Loucy (cell line): ENCODE measurements at regions not wholly inside any gene's neighbourhood (a gene's known extent, or its start where the extent isn't known, plus 50 kb on each side); places are given as distances from the start of the nearest gene placed in this dataset.

ENCODE experiments used
- H2AFZ ChIP-seq: fragments of 200-600 bp; sonication (generic); 2 replicates; pipeline ENCODE4 v1.6.0; 2016; ENCODE audit warnings: antibody characterized with exemption, mild to moderate bottlenecking, low read length, moderate library complexity
- H3F3A ChIP-seq: fragments of 200-600 bp; 2 replicates; pipeline ENCODE4 v1.6.0; 2016; ENCODE audit warnings: antibody characterized with exemption, low read depth, mild to moderate bottlenecking
- H3K27me3 ChIP-seq: fragments of 200-600 bp; sonication (generic); 2 replicates; pipeline ENCODE4 v1.6.1; 2014; ENCODE audit warnings: low read length, mild to moderate bottlenecking; ENCODE audit not compliant: insufficient read depth, poor library complexity, severe bottlenecking
- H3K36me3 ChIP-seq: fragments of 200-600 bp; sonication (generic); 2 replicates; pipeline ENCODE4 v1.6.1; 2016; ENCODE audit warnings: low read length; ENCODE audit not compliant: insufficient read depth
- H3K4me1 ChIP-seq: fragments of 200-600 bp; sonication (generic); 2 replicates; pipeline ENCODE4 v1.5.1; 2014; ENCODE audit warnings: low read length, mild to moderate bottlenecking; ENCODE audit not compliant: insufficient read depth, poor library complexity, severe bottlenecking
- H3K4me2 ChIP-seq: fragments of 200-600 bp; sonication (generic); 2 replicates; pipeline ENCODE4 v1.6.0; 2014; ENCODE audit warnings: antibody characterized with exemption, low read length, low read depth, mild to moderate bottlenecking; ENCODE audit not compliant: poor library complexity, severe bottlenecking
- H3K4me3 ChIP-seq: fragments of 200-600 bp; sonication (generic); 2 replicates; pipeline ENCODE4 v1.5.1; 2014; ENCODE audit warnings: low read length, mild to moderate bottlenecking, mixed read lengths; ENCODE audit not compliant: poor library complexity, severe bottlenecking
- H3K79me2 ChIP-seq: fragments of 200-600 bp; sonication (generic); 2 replicates; pipeline ENCODE4 v1.6.1; 2014; ENCODE audit warnings: low read length; ENCODE audit not compliant: insufficient read depth
- H3K9ac ChIP-seq: fragments of 200-600 bp; sonication (generic); 2 replicates; pipeline ENCODE4 v1.6.0; 2014; ENCODE audit warnings: mild to moderate bottlenecking, low read depth, low read length, moderate library complexity; ENCODE audit not compliant: poor library complexity, severe bottlenecking
- H3K9me2 ChIP-seq: fragments of 200-600 bp; sonication (generic); replicated peaks from 2 replicates; pipeline ENCODE4 v1.6.1; 2016; ENCODE audit warnings: low read depth, low read length, mixed read lengths
- H3K9me3 ChIP-seq: fragments of 200-600 bp; sonication (generic); 2 replicates; pipeline ENCODE4 v1.6.1; 2014; ENCODE audit warnings: mild to moderate bottlenecking, antibody characterized with exemption, low read length, low read depth; ENCODE audit not compliant: insufficient read depth
- H4K20me1 ChIP-seq: fragments of 200-600 bp; sonication (generic); 2 replicates; pipeline ENCODE4 v1.6.0; 2014; ENCODE audit warnings: antibody characterized with exemption, low read length, mild to moderate bottlenecking; ENCODE audit not compliant: insufficient read depth, poor library complexity, severe bottlenecking
- EZH2phosphoT487 ChIP-seq: fragments of 200-600 bp; IDR thresholded peaks from 2 replicates; pipeline ENCODE4 v1.6.1; 2018; ENCODE audit warnings: antibody characterized with exemption, mild to moderate bottlenecking, moderate library complexity, borderline replicate concordance
- TF ChIP-seq, protein P1 (sequence below): fragments of 200-600 bp; sonication (generic); conservative IDR thresholded peaks from 2 replicates; pipeline ENCODE4 v1.5.1; 2014; ENCODE audit warnings: mild to moderate bottlenecking, antibody characterized with exemption, low read length

DNA sequence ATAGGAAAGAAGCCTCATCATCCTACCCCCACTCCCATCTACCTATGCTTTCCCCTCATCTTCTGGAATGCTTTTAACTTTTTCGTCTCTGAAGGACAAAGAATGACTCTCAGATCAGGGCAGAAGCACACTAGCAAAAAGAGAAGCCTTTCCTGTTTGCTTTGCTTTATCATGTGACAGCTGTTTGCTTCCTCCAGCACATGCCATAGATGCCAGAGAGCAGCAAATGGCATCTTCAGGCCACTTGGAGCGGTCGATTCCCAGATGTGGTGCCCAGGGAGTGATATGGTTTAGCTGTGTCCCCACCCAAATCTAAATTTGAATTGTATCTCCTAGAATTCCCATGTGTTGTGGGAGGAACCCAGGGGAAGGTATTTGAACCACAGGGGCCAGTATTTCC, 294.8 kb downstream of the GADD45G start:
- Histone ChIP-seq H3K79me2 (no peaks in the 10 kb centered on the region), H3K4me3 (no peak overlapping the region), H3K9me2 (no peaks in the 10 kb centered on the region), H3F3A (no peaks in the 10 kb centered on the region), H3K4me2 (no peak overlapping the region), H2AFZ (no peak overlapping the region), H3K4me1 (no peaks in the 10 kb centered on the region), H3K9ac (no peak overlapping the region), H3K27me3 (no peaks in the 10 kb centered on the region), H3K9me3 (no peaks in the 10 kb centered on the region), H4K20me1 (no peaks in the 10 kb centered on the region), H3K36me3 (no peaks in the 10 kb centered on the region)
- no peak for TF ChIP-seq EZH2phosphoT487
- TF ChIP-seq, protein P1, sequence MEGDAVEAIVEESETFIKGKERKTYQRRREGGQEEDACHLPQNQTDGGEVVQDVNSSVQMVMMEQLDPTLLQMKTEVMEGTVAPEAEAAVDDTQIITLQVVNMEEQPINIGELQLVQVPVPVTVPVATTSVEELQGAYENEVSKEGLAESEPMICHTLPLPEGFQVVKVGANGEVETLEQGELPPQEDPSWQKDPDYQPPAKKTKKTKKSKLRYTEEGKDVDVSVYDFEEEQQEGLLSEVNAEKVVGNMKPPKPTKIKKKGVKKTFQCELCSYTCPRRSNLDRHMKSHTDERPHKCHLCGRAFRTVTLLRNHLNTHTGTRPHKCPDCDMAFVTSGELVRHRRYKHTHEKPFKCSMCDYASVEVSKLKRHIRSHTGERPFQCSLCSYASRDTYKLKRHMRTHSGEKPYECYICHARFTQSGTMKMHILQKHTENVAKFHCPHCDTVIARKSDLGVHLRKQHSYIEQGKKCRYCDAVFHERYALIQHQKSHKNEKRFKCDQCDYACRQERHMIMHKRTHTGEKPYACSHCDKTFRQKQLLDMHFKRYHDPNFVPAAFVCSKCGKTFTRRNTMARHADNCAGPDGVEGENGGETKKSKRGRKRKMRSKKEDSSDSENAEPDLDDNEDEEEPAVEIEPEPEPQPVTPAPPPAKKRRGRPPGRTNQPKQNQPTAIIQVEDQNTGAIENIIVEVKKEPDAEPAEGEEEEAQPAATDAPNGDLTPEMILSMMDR = no peak

DNA sequence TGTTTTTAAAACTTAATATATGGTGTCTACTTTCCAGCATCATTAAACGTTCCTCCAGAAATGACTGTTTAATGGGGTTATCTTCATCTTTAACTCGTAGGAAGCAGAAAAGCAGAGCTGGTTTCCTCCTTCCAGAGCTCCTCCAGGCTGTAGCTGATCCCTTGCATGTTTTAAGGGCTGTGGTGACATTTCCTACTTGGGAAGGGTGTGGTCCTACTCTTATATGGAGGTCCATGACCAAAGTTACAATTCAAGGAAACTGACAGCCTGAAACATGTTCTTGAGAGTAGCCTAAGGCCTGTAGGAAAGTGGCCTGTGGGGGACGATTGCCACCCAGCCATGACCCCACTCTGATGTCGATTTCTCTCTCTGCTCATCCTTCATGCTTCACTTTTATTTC, 297.1 kb downstream of the GADD45G start:
- H3K36me3 ChIP-seq = no peaks in the 10 kb centered on the region
- TF ChIP-seq, protein P1 = no peak
- TF ChIP-seq EZH2phosphoT487 = no peak
- no peaks in the 10 kb centered on the region for H3K79me2 ChIP-seq
- H3K9me3 ChIP-seq = no peaks in the 10 kb centered on the region
- H4K20me1 ChIP-seq = no peaks in the 10 kb centered on the region
- no peak overlapping the region for H3K4me3 ChIP-seq
- no peaks in the 10 kb centered on the region for H3K9me2 ChIP-seq
- H3K27me3 ChIP-seq = no peaks in the 10 kb centered on the region
- no peak overlapping the region for H2AFZ ChIP-seq
- H3F3A ChIP-seq = no peaks in the 10 kb centered on the region
- H3K9ac ChIP-seq = no peak overlapping the region
- H3K4me2 ChIP-seq = no peak overlapping the region
- H3K4me1 ChIP-seq = no peaks in the 10 kb centered on the region

DNA sequence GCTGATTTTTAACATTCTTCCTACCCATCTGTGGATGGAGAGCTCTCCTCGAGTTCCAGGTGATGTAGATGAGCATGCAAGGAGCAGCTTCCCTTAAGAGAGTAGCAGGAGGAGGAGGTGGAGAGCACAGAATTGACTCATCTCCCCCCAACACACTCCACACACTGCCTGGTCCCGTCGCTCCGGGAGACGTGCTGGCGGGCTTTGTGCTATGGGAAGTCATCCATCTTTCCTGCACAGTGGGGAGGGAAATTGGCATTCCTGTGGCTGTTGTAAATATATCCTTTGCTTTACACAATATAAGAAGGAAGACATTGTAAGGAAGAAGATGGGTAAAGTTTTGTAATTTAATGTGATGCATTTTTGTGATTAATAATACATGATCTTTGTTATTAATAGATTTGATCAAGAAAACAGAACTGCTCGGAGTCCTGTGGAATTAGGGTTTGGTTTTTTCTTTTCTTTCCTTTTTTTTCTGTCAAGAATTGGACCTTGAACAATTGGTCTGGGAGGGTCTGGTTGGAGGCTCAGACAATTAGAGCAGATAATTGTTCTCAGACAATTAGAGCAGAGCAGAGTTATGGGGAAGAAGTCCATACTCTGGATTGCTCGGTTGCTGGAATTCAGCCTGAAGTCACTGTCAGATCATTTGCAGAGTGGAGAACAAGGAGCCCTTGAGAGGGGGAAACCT, 297.8 kb downstream of the GADD45G start:
- Histone ChIP-seq H3K36me3 (no peaks in the 10 kb centered on the region), H3K9me3 (no peaks in the 10 kb centered on the region), H4K20me1 (no peaks in the 10 kb centered on the region), H3K4me3 (no peak overlapping the region), H3K79me2 (no peaks in the 10 kb centered on the region), H3K4me1 (no peaks in the 10 kb centered on the region), H3K9me2 (no peaks in the 10 kb centered on the region), H3K27me3 (no peaks in the 10 kb centered on the region), H3K9ac (no peak overlapping the region), H3F3A (no peaks in the 10 kb centered on the region), H3K4me2 (no peak overlapping the region), H2AFZ (no peak overlapping the region)
- TF ChIP-seq, protein P1 = no peak
- no peak for TF ChIP-seq EZH2phosphoT487
